Cardiac muscle cell (in vitro differentiated cells and primary cell): ENCODE measurements at regions not wholly inside any gene's neighbourhood (a gene's known extent, or its start where the extent isn't known, plus 50 kb on each side); places are given as distances from the start of the nearest gene placed in this dataset.

ENCODE experiments used
- DNase-seq, 2 donors: peaks; one replicate each; pipeline versions ENCODE4 v3.0.0 to v3.0.0-alpha.2; 2010 to 2017; ENCODE audit warnings: low read depth in 1 of 2, low spot score in 1 of 2
- H3K27ac ChIP-seq: fragments of 200-600 bp; sonication (generic); 2 replicates; pipeline ENCODE4 v1.5.1; 2016
- H3K27me3 ChIP-seq: fragments of 200-600 bp; sonication (generic); 2 replicates; pipeline ENCODE4 v1.6.0; 2016; ENCODE audit warnings: control low read depth
- H3K36me3 ChIP-seq: fragments of 200-600 bp; sonication (generic); 2 replicates; pipeline ENCODE4 v1.5.1; 2016; ENCODE audit warnings: control low read depth
- H3K4me1 ChIP-seq: fragments of 200-600 bp; sonication (generic); 2 replicates; pipeline ENCODE4 v1.8.1; 2017; ENCODE audit warnings: low read depth, mild to moderate bottlenecking, mixed run types
- H3K4me3 ChIP-seq: fragments of 200-600 bp; sonication (generic); 2 replicates; pipeline ENCODE4 v1.5.1; 2016; ENCODE audit warnings: mild to moderate bottlenecking
- H3K9me3 ChIP-seq: fragments of 200-600 bp; sonication (generic); 2 replicates; pipeline ENCODE4 v1.5.1; 2017; ENCODE audit warnings: low read depth, mild to moderate bottlenecking, control low read depth
- TF ChIP-seq, protein P1 (sequence below): IDR thresholded peaks from 2 replicates; pipeline ENCODE4 v1.5.1; 2012; ENCODE audit warnings: low read depth, mild to moderate bottlenecking, low read length

DNA sequence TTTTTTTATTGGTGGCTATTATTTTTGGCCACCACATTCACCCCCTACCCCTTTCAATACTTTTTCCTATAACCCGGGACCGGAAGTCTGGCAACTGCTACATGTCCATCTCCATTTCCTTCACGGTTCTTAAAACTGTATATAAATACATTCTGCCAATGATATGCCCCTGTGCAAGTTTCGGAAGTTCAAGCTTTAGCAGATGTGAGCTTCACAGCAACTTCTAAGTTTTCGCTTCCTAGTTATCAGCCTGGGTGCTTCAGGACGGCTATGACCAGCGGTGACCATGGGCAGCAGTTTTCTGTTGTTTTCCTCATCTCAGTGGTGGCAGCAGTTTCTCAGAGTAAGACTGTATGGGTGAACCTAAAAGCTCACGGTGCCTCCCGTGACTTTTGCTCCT is 153.5 kb upstream of the NFE2L3 start:
- no peak for DNase-seq
- H3K36me3 ChIP-seq = no peaks in the 10 kb centered on the region
- H3K9me3 ChIP-seq = no peaks in the 10 kb centered on the region
- no peaks in the 10 kb centered on the region for H3K4me1 ChIP-seq
- no peak overlapping the region for H3K27ac ChIP-seq
- H3K4me3 ChIP-seq = no peak overlapping the region
- no peaks in the 10 kb centered on the region for H3K27me3 ChIP-seq
- TF ChIP-seq, protein P1, sequence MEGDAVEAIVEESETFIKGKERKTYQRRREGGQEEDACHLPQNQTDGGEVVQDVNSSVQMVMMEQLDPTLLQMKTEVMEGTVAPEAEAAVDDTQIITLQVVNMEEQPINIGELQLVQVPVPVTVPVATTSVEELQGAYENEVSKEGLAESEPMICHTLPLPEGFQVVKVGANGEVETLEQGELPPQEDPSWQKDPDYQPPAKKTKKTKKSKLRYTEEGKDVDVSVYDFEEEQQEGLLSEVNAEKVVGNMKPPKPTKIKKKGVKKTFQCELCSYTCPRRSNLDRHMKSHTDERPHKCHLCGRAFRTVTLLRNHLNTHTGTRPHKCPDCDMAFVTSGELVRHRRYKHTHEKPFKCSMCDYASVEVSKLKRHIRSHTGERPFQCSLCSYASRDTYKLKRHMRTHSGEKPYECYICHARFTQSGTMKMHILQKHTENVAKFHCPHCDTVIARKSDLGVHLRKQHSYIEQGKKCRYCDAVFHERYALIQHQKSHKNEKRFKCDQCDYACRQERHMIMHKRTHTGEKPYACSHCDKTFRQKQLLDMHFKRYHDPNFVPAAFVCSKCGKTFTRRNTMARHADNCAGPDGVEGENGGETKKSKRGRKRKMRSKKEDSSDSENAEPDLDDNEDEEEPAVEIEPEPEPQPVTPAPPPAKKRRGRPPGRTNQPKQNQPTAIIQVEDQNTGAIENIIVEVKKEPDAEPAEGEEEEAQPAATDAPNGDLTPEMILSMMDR = no peak

GRCh38 chr7:26000841-26001240 is 151.2 kb upstream of the NFE2L3 start:
- no peak overlapping the region for H3K27ac ChIP-seq
- TF ChIP-seq, protein P1 = no peak
- no peaks in the 10 kb centered on the region for H3K9me3 ChIP-seq
- DNase-seq = peak in 1 of 2 donors; percentile 40
- H3K4me1 ChIP-seq = peaks cover 8% of the 10 kb centered on the region
- H3K27me3 ChIP-seq = no peaks in the 10 kb centered on the region
- no peaks in the 10 kb centered on the region for H3K36me3 ChIP-seq
- no peak overlapping the region for H3K4me3 ChIP-seq

DNA sequence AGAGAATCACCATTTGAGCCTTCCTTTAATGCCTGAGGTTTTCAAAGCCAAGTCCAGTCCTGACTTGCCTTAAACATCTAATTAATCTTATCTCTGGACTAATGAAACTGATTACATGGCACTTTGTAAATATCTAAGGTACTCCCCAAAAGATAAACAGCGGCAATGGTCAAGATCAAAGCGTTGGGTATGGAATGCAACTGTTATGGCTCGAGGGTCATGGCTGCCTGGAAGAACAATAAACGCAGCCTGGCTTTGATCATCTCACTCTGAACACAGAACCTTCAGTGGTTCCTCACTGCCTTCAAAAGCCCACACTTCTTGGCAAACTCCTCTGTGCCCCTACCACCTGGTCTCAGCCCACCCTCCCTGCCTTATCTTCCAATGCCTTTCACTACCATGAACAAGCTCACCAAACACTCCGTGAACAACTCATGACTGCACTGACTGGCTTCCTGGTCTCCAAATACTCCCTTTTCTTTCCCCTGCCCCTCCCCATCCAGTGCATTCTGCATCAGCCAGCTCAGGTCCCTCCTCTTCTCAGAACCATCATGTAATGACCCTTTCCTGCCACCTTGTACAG is 150.2 kb upstream of the NFE2L3 start:
- DNase-seq = no peak

GRCh38 chr7:26005683-26006410 is 146.2 kb upstream of the NFE2L3 start:
- H3K27ac ChIP-seq = no peak overlapping the region
- TF ChIP-seq, protein P1 = no peak
- no peaks in the 10 kb centered on the region for H3K27me3 ChIP-seq
- no peaks in the 10 kb centered on the region for H3K36me3 ChIP-seq
- peaks cover 30% of the 10 kb centered on the region for H3K4me1 ChIP-seq
- no peaks in the 10 kb centered on the region for H3K9me3 ChIP-seq
- no peak overlapping the region for H3K4me3 ChIP-seq
- DNase-seq = no peak

More for the DNA sequence above, 150.2 kb upstream of the NFE2L3 start:
- no peaks in the 10 kb centered on the region for H3K27me3 ChIP-seq
- peaks cover 17% of the 10 kb centered on the region for H3K4me1 ChIP-seq
- TF ChIP-seq, protein P1 = no peak
- H3K27ac ChIP-seq = no peak overlapping the region
- H3K4me3 ChIP-seq = no peak overlapping the region
- no peaks in the 10 kb centered on the region for H3K36me3 ChIP-seq
- no peaks in the 10 kb centered on the region for H3K9me3 ChIP-seq

DNA sequence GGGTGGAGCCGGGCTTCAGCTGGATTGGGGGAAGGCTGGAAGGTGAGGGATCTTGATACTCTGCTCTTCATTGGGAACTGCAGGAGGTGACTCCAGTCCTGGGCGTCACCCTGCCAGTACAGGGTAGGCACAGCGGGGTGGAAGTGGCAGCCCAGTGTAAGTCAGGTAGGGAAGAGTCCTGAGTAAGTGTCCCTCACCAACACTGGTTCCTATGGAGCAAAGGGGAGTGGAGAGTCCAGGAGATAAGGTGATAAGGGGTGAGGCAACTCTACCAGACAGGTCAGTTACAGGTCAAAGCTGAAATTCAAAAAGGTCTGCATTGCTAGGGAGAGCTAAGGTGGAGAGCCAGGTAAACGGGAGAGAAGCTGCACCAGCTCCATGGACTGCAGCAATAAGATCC is 145.6 kb upstream of the NFE2L3 start:
- Histone ChIP-seq H3K4me1 (peaks cover 30% of the 10 kb centered on the region), H3K36me3 (no peaks in the 10 kb centered on the region), H3K4me3 (no peak overlapping the region), H3K9me3 (no peaks in the 10 kb centered on the region), H3K27ac (no peak overlapping the region), H3K27me3 (no peaks in the 10 kb centered on the region)
- TF ChIP-seq, protein P1 = no peak
- no peak for DNase-seq
